Gastrocnemius medialis (tissue), 4 donors: ENCODE measurements at regions not wholly inside any gene's neighbourhood (a gene's known extent, or its start where the extent isn't known, plus 50 kb on each side); places are given as distances from the start of the nearest gene placed in this dataset.

Experiments
- ATAC-seq, 2 donors: fragments of 150-250 bp; one replicate each; pipeline ENCODE4 v1.9.1; 2016
- DNase-seq, 2 donors: peaks; one replicate each; pipeline ENCODE4 v3.0.0-alpha.2; 2019
- H3K27ac ChIP-seq, 4 donors: fragments of 200-600 bp; sonication (generic); 1 replicate in 1 of 4; 2 replicates in 3 of 4; pipeline ENCODE4 v1.5.1; 2016 to 2018; ENCODE audit warnings: mild to moderate bottlenecking in 2 of 4, moderate library complexity in 1 of 4
- H3K27me3 ChIP-seq, 3 donors: fragments of 200-600 bp; sonication (generic) in 2 of 3; 1 replicate in 1 of 3; 2 replicates in 2 of 3; pipeline versions ENCODE4 v1.5.1 to v1.6.0; 2016 to 2019; ENCODE audit warnings: mild to moderate bottlenecking in 1 of 3, moderate library complexity in 1 of 3
- H3K36me3 ChIP-seq, 2 donors: fragments of 200-600 bp; sonication (generic) in 1 of 2; one replicate each; pipeline ENCODE4 v1.5.1; 2017 to 2018
- H3K4me1 ChIP-seq, 2 donors: fragments of 200-600 bp; sonication (generic) in 1 of 2; one replicate each; pipeline ENCODE4 v1.5.1; 2016 to 2017; ENCODE audit warnings: mild to moderate bottlenecking in 2 of 2
- H3K4me3 ChIP-seq, 4 donors: fragments of 200-600 bp; sonication (generic) in 3 of 4; 1 replicate in 1 of 4; 2 replicates in 3 of 4; pipeline ENCODE4 v1.5.1; 2016 to 2019; ENCODE audit warnings: mild to moderate bottlenecking in 2 of 4
- H3K9me3 ChIP-seq, 3 donors: fragments of 200-600 bp; sonication (generic) in 2 of 3; 1 replicate in 1 of 3; 2 replicates in 2 of 3; pipeline ENCODE4 v1.5.1; 2016 to 2019
- CTCF ChIP-seq, 5 experiments: fragments of 450-650 bp in 3 of 5; fragments of 200-600 bp in 2 of 5; sonication (generic) in 2 of 5; IDR thresholded peaks in 4 of 5; conservative IDR thresholded peaks in 1 of 5; 1 replicate in 4 of 5; 2 replicates in 1 of 5; pipeline ENCODE4 v1.5.1; 2016 to 2019; ENCODE audit warnings: antibody characterized with exemption in 5 of 5, mild to moderate bottlenecking in 3 of 5, moderate library complexity in 3 of 5
- POLR2A ChIP-seq, 2 donors: fragments of 450-650 bp; IDR thresholded peaks; one replicate each; pipeline ENCODE4 v1.6.1; 2017; ENCODE audit warnings: antibody characterized with exemption in 2 of 2, mild to moderate bottlenecking in 2 of 2, moderate library complexity in 2 of 2
- in situ Hi-C, 4 donors: fragments of 200-750 bp; cut with MboI; loops; one replicate each; pipeline versions ENCODE4 v1.15.0 to v1.8.0; 2017; ENCODE audit warnings: low sequenced_read_pairs in 4 of 4
- intact Hi-C: fragments of 100-400 bp; cut with DNase I; formaldehyde crosslinking; loops from one replicate; pipeline ENCODE4 v1.15.1; 2023; ENCODE audit warnings: low total_unique reads

- no peaks in the 10 kb centered on the region for H3K9me3 ChIP-seq
- no peak overlapping the region for H3K4me3 ChIP-seq
- in situ Hi-C loops = no loop called here
- DNase-seq = no peak
- no peaks in the 10 kb centered on the region for H3K27me3 ChIP-seq
- intact Hi-C loops = no loop called here
- ATAC-seq = no peak
- H3K4me1 ChIP-seq = peaks cover 26 to 38% of the 10 kb centered on the region in 2 donors
- H3K27ac ChIP-seq = no peak overlapping the region
- no peaks in the 10 kb centered on the region for H3K36me3 ChIP-seq
- no peak for TF ChIP-seq POLR2A (IDR thresholded peaks at IDR 0.05)
- no peak for TF ChIP-seq CTCF (IDR thresholded peaks at IDR 0.05 in 4 of 5, conservative IDR thresholded peaks at IDR 0.05 in 1 of 5)
These were observed 214.3 kb upstream of the SIX2 start for GRCh38 chr2:45223531-45223930.

- TF ChIP-seq CTCF (IDR thresholded peaks at IDR 0.05 in 4 of 5, conservative IDR thresholded peaks at IDR 0.05 in 1 of 5) (no peak), POLR2A (IDR thresholded peaks at IDR 0.05) (peak in 1 of 2 donors; percentile 12)
- Histone ChIP-seq H3K36me3 (no peaks in the 10 kb centered on the region), H3K4me3 (no peak overlapping the region), H3K9me3 (no peaks in the 10 kb centered on the region), H3K27me3 (no peaks in the 10 kb centered on the region), H3K27ac (peak overlapping the region; percentile 23 to 76 (median 48)), H3K4me1 (peaks cover 13 to 15% of the 10 kb centered on the region in 2 donors)
- ATAC-seq (peak; percentile 88 to 89), DNase-seq (peak; percentile 76 to 81)
- in situ Hi-C loops (no loop called here), intact Hi-C loops (loop anchor here (2.0 kb wide), 1 partner anchor 19 kb away; no protein-coding TSS in a partner anchor)
These were observed 211.0 kb upstream of the SIX2 start for GRCh38 chr2:45220227-45220626.

GRCh38 chr2:45218931-45219339 is 209.7 kb upstream of the SIX2 start:
- Histone ChIP-seq H3K27ac (no peak overlapping the region), H3K27me3 (no peaks in the 10 kb centered on the region), H3K36me3 (no peaks in the 10 kb centered on the region), H3K4me3 (no peak overlapping the region), H3K9me3 (no peaks in the 10 kb centered on the region), H3K4me1 (peaks cover 13 to 15% of the 10 kb centered on the region in 2 donors)
- TF ChIP-seq CTCF (IDR thresholded peaks at IDR 0.05 in 4 of 5, conservative IDR thresholded peaks at IDR 0.05 in 1 of 5) = no peak
- no peak for TF ChIP-seq POLR2A (IDR thresholded peaks at IDR 0.05)
- intact Hi-C loops = no loop called here
- DNase-seq (no peak), ATAC-seq (no peak)
- in situ Hi-C loops = no loop called here

- DNase-seq (no peak), ATAC-seq (no peak)
- H3K4me3 ChIP-seq = no peak overlapping the region
- no peak overlapping the region for H3K27ac ChIP-seq
- H3K4me1 ChIP-seq = peaks cover 13 to 15% of the 10 kb centered on the region in 2 donors
- intact Hi-C loops (no loop called here), in situ Hi-C loops (no loop called here)
- no peak for TF ChIP-seq POLR2A (IDR thresholded peaks at IDR 0.05)
- H3K9me3 ChIP-seq = no peaks in the 10 kb centered on the region
- no peaks in the 10 kb centered on the region for H3K27me3 ChIP-seq
- no peaks in the 10 kb centered on the region for H3K36me3 ChIP-seq
These were observed 209.0 kb upstream of the SIX2 start for GRCh38 chr2:45218297-45218696.

GRCh38 chr2:45216118-45216517 is 206.9 kb upstream of the SIX2 start:
- Histone ChIP-seq H3K27me3 (no peaks in the 10 kb centered on the region), H3K36me3 (no peaks in the 10 kb centered on the region), H3K9me3 (no peaks in the 10 kb centered on the region), H3K4me3 (no peak overlapping the region), H3K4me1 (peaks cover 13 to 15% of the 10 kb centered on the region in 2 donors), H3K27ac (no peak overlapping the region)
- TF ChIP-seq CTCF (IDR thresholded peaks at IDR 0.05 in 4 of 5, conservative IDR thresholded peaks at IDR 0.05 in 1 of 5) (no peak), POLR2A (IDR thresholded peaks at IDR 0.05) (no peak)
- ATAC-seq (no peak), DNase-seq (no peak)
- in situ Hi-C loops = no loop called here
- intact Hi-C loops = no loop called here
